ENCODE measurements at regions not wholly inside any gene's neighbourhood (a gene's known extent, or its start where the extent isn't known, plus 50 kb on each side); places are given as distances from the start of the nearest gene placed in this dataset.

GRCh38 chr15:70428211-70428822 is 330.6 kb upstream of the TLE3 start:
- TF ChIP-seq CTCF (conservative IDR thresholded peaks at IDR 0.05; ENCODE audit: low read depth, low read length) = no peak
- H3K4me3 ChIP-seq (ENCODE audit: low read length) = no peak overlapping the region
- DNase-seq (ENCODE audit: low read depth) = no peak

GRCh38 chr15:70427167-70428120 is 329.7 kb upstream of the TLE3 start:
- TF ChIP-seq CTCF (conservative IDR thresholded peaks at IDR 0.05; ENCODE audit: low read depth, low read length) = no peak
- no peak for DNase-seq (ENCODE audit: low read depth)
- H3K4me3 ChIP-seq (ENCODE audit: low read length) = no peak overlapping the region

GRCh38 chr15:70426096-70426821 is 328.5 kb upstream of the TLE3 start:
- H3K4me3 ChIP-seq (ENCODE audit: low read length) = no peak overlapping the region
- no peak for TF ChIP-seq CTCF (conservative IDR thresholded peaks at IDR 0.05; ENCODE audit: low read depth, low read length)
- no peak for DNase-seq (ENCODE audit: low read depth)

GRCh38 chr15:70424937-70425411 is 327.3 kb upstream of the TLE3 start:
- H3K4me3 ChIP-seq (ENCODE audit: low read length) = no peak overlapping the region
- TF ChIP-seq CTCF (conservative IDR thresholded peaks at IDR 0.05; ENCODE audit: low read depth, low read length) = no peak
- no peak for DNase-seq (ENCODE audit: low read depth)

GRCh38 chr15:70423267-70423666 is 325.6 kb upstream of the TLE3 start:
- H3K4me3 ChIP-seq (ENCODE audit: low read length) = no peak overlapping the region
- no peak for TF ChIP-seq CTCF (conservative IDR thresholded peaks at IDR 0.05; ENCODE audit: low read depth, low read length)

GRCh38 chr15:70422342-70422741 is 324.6 kb upstream of the TLE3 start:
- no peak for DNase-seq (ENCODE audit: low read depth)
- TF ChIP-seq CTCF (conservative IDR thresholded peaks at IDR 0.05; ENCODE audit: low read depth, low read length) = no peak
- H3K4me3 ChIP-seq (ENCODE audit: low read length) = no peak overlapping the region

More at GRCh38 chr15:70423267-70423666, 325.6 kb upstream of the TLE3 start:
- DNase-seq (ENCODE audit: low read depth) = no peak
